Prostate gland (tissue), 2 donors: ENCODE measurements at regions not wholly inside any gene's neighbourhood (a gene's known extent, or its start where the extent isn't known, plus 50 kb on each side); places are given as distances from the start of the nearest gene placed in this dataset.

Experiments used
- DNase-seq: peaks from one replicate; pipeline ENCODE4 v3.0.0-alpha.2; 2019; ENCODE audit warnings: low spot score
- H3K27ac ChIP-seq, 2 donors: fragments of 200-600 bp; sonication (generic); 2 replicates each; pipeline ENCODE4 v1.5.1; 2017 to 2019
- H3K27me3 ChIP-seq: fragments of 200-600 bp; sonication (generic); replicated peaks from 2 replicates; pipeline ENCODE4 v1.5.1; 2019; ENCODE audit not compliant: insufficient read depth
- H3K36me3 ChIP-seq, 2 donors: fragments of 200-600 bp; sonication (generic); 1 replicate in 1 of 2; 2 replicates in 1 of 2; pipeline versions ENCODE4 v1.5.1 to v1.8.1; 2017 to 2019
- H3K4me1 ChIP-seq: fragments of 200-600 bp; sonication (generic); replicated peaks from 2 replicates; pipeline ENCODE4 v1.5.1; 2019
- H3K4me3 ChIP-seq, 2 donors: fragments of 200-600 bp; sonication (generic); 2 replicates each; pipeline ENCODE4 v1.5.1; 2017 to 2019
- H3K9me3 ChIP-seq: fragments of 200-600 bp; sonication (generic); 2 replicates; pipeline ENCODE4 v1.5.1; 2017
- POLR2A ChIP-seq: fragments of 450-650 bp; IDR thresholded peaks from one replicate; pipeline ENCODE4 v1.6.1; 2016; ENCODE audit warnings: antibody characterized with exemption, mild to moderate bottlenecking
- POLR2AphosphoS5 ChIP-seq: sonication (generic); formaldehyde crosslinking; IDR thresholded peaks from one replicate; pipeline ENCODE4 v1.6.1; 2017; ENCODE audit warnings: antibody characterized with exemption
- WGBS: methylation state at CpG from one replicate; pipeline ENCODE4 v1.1.5; 2018; 5-methylcytosine and 5-hydroxymethylcytosine counted together
- intact Hi-C: fragments of 100-400 bp; cut with DNase I; formaldehyde crosslinking; loops from one replicate; pipeline ENCODE4 v1.14.2; 2022
- TF ChIP-seq, protein P1 (sequence below), 4 experiments: fragments of 200-600 bp in 2 of 4; fragments of 450-650 bp in 2 of 4; sonication (generic) in 2 of 4; IDR thresholded peaks; 1 replicate in 3 of 4; 2 replicates in 1 of 4; pipeline ENCODE4 v1.5.1; 2016 to 2019; ENCODE audit warnings: antibody characterized with exemption in 4 of 4, mild to moderate bottlenecking in 2 of 4, moderate library complexity in 2 of 4

DNA sequence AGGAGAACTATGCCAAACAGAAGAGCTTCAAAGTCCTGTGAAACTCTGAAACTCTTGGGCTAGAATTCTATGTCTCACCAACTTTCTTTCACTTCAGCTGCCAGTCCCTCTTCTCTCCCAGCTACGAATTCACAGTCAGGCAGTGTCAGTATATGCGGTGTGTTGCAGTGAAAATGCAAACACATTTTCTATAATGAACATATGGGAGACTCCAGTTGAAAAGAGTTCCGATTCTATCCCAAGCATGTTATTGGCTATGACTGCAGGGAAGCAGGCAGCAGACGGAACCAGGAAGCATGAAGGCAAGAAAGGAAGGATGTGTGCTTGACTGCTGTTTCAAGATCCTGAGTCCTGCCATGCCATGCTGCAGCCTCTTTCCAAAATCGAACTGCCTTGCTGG lies 515.7 kb upstream of the TLE4 start:
- Histone ChIP-seq H3K9me3 (no peaks in the 10 kb centered on the region), H3K4me3 (no peak overlapping the region), H3K27ac (no peak overlapping the region), H3K27me3 (no peaks in the 10 kb centered on the region), H3K36me3 (no peaks in the 10 kb centered on the region), H3K4me1 (no peaks in the 10 kb centered on the region)
- intact Hi-C loops, result no loop called here
- 90% methylated on average over 5 of the region's 5 CpGs for WGBS
- DNase-seq, result no peak
- no peak for TF ChIP-seq POLR2A
- TF ChIP-seq POLR2AphosphoS5, result no peak
- TF ChIP-seq, protein P1, sequence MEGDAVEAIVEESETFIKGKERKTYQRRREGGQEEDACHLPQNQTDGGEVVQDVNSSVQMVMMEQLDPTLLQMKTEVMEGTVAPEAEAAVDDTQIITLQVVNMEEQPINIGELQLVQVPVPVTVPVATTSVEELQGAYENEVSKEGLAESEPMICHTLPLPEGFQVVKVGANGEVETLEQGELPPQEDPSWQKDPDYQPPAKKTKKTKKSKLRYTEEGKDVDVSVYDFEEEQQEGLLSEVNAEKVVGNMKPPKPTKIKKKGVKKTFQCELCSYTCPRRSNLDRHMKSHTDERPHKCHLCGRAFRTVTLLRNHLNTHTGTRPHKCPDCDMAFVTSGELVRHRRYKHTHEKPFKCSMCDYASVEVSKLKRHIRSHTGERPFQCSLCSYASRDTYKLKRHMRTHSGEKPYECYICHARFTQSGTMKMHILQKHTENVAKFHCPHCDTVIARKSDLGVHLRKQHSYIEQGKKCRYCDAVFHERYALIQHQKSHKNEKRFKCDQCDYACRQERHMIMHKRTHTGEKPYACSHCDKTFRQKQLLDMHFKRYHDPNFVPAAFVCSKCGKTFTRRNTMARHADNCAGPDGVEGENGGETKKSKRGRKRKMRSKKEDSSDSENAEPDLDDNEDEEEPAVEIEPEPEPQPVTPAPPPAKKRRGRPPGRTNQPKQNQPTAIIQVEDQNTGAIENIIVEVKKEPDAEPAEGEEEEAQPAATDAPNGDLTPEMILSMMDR (IDR thresholded peaks at IDR 0.05), result no peak

DNA sequence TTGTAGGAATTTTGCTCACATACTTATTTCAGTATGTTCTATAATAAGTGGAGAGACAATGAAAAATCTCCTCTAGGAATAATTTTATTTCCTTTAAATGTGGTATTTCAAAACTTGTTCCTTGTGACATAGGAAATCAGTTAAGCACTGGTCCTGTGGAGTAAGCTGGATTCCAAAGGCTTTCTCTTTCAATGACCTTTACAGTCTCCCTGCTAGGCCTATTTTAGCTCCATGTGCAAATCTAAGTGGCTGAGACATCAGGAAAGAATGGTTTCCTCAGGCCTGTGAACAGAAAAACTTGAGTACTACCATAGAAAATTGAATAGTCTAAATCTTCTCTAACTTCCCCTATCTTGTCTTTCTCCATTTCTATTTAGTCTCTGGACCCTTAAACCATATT lies 514.2 kb upstream of the TLE4 start:
- H3K9me3 ChIP-seq, result no peaks in the 10 kb centered on the region
- H3K27me3 ChIP-seq, result no peaks in the 10 kb centered on the region
- H3K4me3 ChIP-seq, result no peak overlapping the region
- no peaks in the 10 kb centered on the region for H3K4me1 ChIP-seq
- intact Hi-C loops, result no loop called here
- no peak overlapping the region for H3K27ac ChIP-seq
- DNase-seq, result no peak
- TF ChIP-seq, protein P1 (IDR thresholded peaks at IDR 0.05), result no peak
- TF ChIP-seq POLR2AphosphoS5 (no peak), POLR2A (no peak)
- no peaks in the 10 kb centered on the region for H3K36me3 ChIP-seq

DNA sequence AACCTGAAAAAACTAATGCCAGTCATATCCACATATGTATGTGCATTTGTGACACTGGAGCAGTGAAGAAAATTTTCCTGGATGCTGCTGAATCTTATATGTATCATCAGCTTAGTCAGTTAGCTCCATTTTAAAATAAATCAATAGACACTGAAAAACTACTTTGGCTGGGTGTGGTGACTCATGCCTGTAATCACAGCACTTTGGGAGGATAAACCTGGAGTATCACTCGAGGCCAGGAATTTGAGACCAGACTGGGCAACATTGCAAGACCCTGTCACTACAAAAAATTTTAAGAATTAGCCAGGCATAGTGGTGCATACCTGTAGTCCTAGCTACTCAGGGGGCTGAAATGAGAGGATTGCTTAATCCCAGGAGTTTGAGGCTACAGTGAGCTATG lies 511.0 kb upstream of the TLE4 start:
- no peak overlapping the region for H3K4me3 ChIP-seq
- H3K36me3 ChIP-seq, result no peaks in the 10 kb centered on the region
- no peaks in the 10 kb centered on the region for H3K9me3 ChIP-seq
- DNase-seq, result no peak
- 79% methylated on average over 1 of the region's 1 CpG for WGBS
- no peaks in the 10 kb centered on the region for H3K4me1 ChIP-seq
- H3K27me3 ChIP-seq, result no peaks in the 10 kb centered on the region
- intact Hi-C loops, result no loop called here
- no peak overlapping the region for H3K27ac ChIP-seq
- TF ChIP-seq POLR2AphosphoS5 (no peak), POLR2A (no peak)
- TF ChIP-seq, protein P1 (IDR thresholded peaks at IDR 0.05), result no peak

DNA sequence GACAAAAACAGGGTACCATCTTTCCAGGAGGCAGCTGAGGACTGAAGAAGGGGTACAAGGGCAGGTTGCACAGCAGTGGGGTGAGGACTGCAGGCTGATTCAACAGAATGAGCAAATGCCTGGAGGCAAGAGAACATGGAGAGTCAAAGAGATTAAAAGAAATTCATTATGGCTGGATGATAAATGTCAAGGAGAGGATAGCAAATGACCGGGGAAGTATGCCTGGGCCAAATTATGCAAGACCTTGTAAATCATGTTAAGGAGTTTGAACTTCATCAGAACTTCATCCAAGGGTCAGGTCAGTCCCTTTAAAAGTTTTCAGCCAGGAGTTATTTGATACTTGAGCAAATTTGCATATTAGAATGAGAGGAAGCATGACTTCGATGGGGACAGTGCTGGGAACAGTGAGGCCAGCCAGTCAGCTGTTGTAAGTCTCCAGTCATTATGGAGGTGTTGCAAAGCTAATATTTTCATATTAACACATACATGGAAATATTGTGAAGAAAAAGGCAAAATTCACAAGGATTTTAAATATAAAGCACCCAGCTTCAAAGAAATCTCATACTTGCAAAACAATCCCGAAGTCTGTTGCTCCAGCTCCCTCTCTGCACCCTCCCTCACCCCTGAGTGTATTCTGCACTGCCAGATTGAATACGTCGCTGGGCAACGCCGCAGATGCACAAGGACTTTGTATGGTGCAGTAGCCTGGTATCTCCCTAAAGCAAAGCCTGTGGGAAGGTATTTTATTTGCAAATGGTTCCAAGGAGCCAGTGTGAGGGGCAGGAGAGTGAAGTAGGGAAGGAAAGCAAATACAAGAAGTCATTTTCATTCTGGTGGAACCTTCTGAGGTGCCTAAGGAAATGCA lies 509.8 kb upstream of the TLE4 start:
- no peak overlapping the region for H3K4me3 ChIP-seq
- no peaks in the 10 kb centered on the region for H3K9me3 ChIP-seq
- H3K27me3 ChIP-seq, result no peaks in the 10 kb centered on the region
- 64% methylated on average over 7 of the region's 7 CpGs for WGBS
- intact Hi-C loops, result no loop called here
- no peaks in the 10 kb centered on the region for H3K4me1 ChIP-seq
- H3K27ac ChIP-seq, result no peak overlapping the region
- TF ChIP-seq, protein P1 (IDR thresholded peaks at IDR 0.05), result no peak
- no peak for TF ChIP-seq POLR2AphosphoS5
- no peak for TF ChIP-seq POLR2A
- no peaks in the 10 kb centered on the region for H3K36me3 ChIP-seq
- no peak for DNase-seq

DNA sequence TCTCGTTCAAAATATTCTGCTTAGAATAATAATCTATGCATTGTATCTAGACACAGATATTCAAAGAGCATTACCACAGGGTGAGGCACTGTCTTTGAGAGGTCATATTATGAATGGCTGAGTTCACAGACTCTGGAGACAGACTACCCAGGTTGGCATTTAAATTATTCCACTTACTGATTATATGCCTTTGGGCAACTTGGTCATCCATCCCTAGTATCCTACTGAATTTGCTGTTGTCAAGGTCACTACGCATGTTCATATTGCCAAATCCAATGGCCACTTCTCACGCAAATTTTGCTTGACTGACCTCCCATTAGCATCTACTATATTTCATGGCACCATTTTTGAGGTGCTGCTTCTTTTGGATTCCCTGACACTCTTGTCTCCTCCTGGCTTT lies 498.6 kb upstream of the TLE4 start:
- TF ChIP-seq POLR2A (no peak), POLR2AphosphoS5 (no peak)
- TF ChIP-seq, protein P1 (IDR thresholded peaks at IDR 0.05), result no peak
- intact Hi-C loops, result no loop called here
- Histone ChIP-seq H3K36me3 (no peaks in the 10 kb centered on the region), H3K27me3 (no peaks in the 10 kb centered on the region), H3K27ac (no peak overlapping the region), H3K9me3 (no peaks in the 10 kb centered on the region), H3K4me1 (no peaks in the 10 kb centered on the region), H3K4me3 (no peak overlapping the region)
- 95% methylated on average over 3 of the region's 3 CpGs for WGBS
- no peak for DNase-seq
